GM12878 (cell line): ENCODE measurements at regions not wholly inside any gene's neighbourhood (a gene's known extent, or its start where the extent isn't known, plus 50 kb on each side); places are given as distances from the start of the nearest gene placed in this dataset.
"Not testable (repeated sequence)": the region's sequence is repeated elsewhere in the genome, so short reads cannot be mapped to it uniquely, and the experiment has no call there.

Experiments
- ATAC-seq: fragments of 200-7000 bp; cut with Tn5 transposase; 3 replicates; pipeline ENCODE4 v1.9.1; 2020; ENCODE audit warnings: mild to moderate bottlenecking, moderate library complexity
- BruUV-seq: library from RNA; stranded (reverse); fragments of 400-500 nt; replicated peaks from 2 replicates; lab custom pipeline; 2021; lab: Mats Ljungman, UMichigan
- CTCF ChIA-PET: fragments of 300-600 bp; sonication (Branson Sonifier 250); formaldehyde crosslinking; extraction: SDS; loops from one replicate; lab custom pipeline; 2021; ENCODE audit warnings: inconsistent platforms; lab: Yijun Ruan, JAX
- POLR2A ChIA-PET: fragments of 350-600 bp; formaldehyde crosslinking; extraction: SDS; loops from one replicate; lab custom pipeline; 2021; ENCODE audit warnings: inconsistent platforms; lab: Charles Lee
- RAD21 ChIA-PET: fragments of 300-600 bp; sonication (Branson Sonifier 250); formaldehyde crosslinking; loops from one replicate; lab custom pipeline; 2023; ENCODE audit warnings: antibody characterized with exemption; ENCODE audit not compliant: unreplicated experiment; lab: Charles Lee
- SMC1A ChIA-PET: fragments of 300-600 bp; sonication (Branson Sonifier 250); formaldehyde crosslinking; loops from one replicate; lab custom pipeline; 2023; ENCODE audit not compliant: unreplicated experiment, uncharacterized antibody; lab: Charles Lee
- DNase-seq: peaks from one replicate; pipeline ENCODE4 v3.0.0-alpha.2; 2011; ENCODE audit warnings: low read depth, low spot score
- FAIRE-seq: peaks from 3 replicates; lab custom pipeline; 2011; peaks lifted over from hg19 to GRCh38; lab: Jason Lieb, UNC
- H2AFZ ChIP-seq: 2 replicates; pipeline ENCODE4 v1.6.0; 2011; ENCODE audit warnings: low read depth, low read length, control low read depth; ENCODE audit not compliant: control insufficient read depth
- H3K27ac ChIP-seq: 2 replicates; pipeline ENCODE4 v1.5.1; 2011; ENCODE audit warnings: control low read depth; ENCODE audit not compliant: control insufficient read depth, insufficient read depth
- H3K27me3 ChIP-seq, 2 experiments: replicated peaks in 1 of 2; 2 replicates each; pipeline versions ENCODE4 v1.6.0 to v1.6.1; 2011; ENCODE audit warnings: low read length in 1 of 2; ENCODE audit not compliant: control insufficient read depth in 2 of 2, insufficient read depth in 2 of 2
- H3K36me3 ChIP-seq, 2 experiments: 2 replicates each; pipeline ENCODE4 v1.5.1; 2011; ENCODE audit warnings: low read length in 1 of 2; ENCODE audit not compliant: control insufficient read depth in 2 of 2, insufficient read depth in 2 of 2
- H3K4me1 ChIP-seq: 2 replicates; pipeline ENCODE4 v1.6.1; 2011; ENCODE audit warnings: mild to moderate bottlenecking, low read length, moderate library complexity, mixed read lengths; ENCODE audit not compliant: control insufficient read depth, insufficient read depth
- H3K4me2 ChIP-seq: 2 replicates; pipeline ENCODE4 v1.6.0; 2011; ENCODE audit warnings: control low read depth; ENCODE audit not compliant: control insufficient read depth, insufficient read depth
- H3K4me3 ChIP-seq: fragments of 200-600 bp; sonication (generic); 2 replicates; pipeline ENCODE4 v1.5.1; 2016
- H3K79me2 ChIP-seq: 2 replicates; pipeline ENCODE4 v1.6.0; 2011; ENCODE audit warnings: low read length; ENCODE audit not compliant: control insufficient read depth, insufficient read depth
- H3K9ac ChIP-seq: 2 replicates; pipeline ENCODE4 v1.8.0; 2011; ENCODE audit warnings: low read length, control low read depth, mixed read lengths; ENCODE audit not compliant: control insufficient read depth, insufficient read depth
- H3K9me3 ChIP-seq: replicated peaks from 3 replicates; pipeline ENCODE4 v1.5.1; 2011; ENCODE audit warnings: mild to moderate bottlenecking, low read length; ENCODE audit not compliant: control insufficient read depth, insufficient read depth
- H4K20me1 ChIP-seq: 2 replicates; pipeline ENCODE4 v1.6.0; 2011; ENCODE audit not compliant: control insufficient read depth, insufficient read depth
- CBX5 ChIP-seq: sonication (generic); IDR thresholded peaks from 2 replicates; pipeline ENCODE4 v1.6.1; 2016; ENCODE audit warnings: low read depth, moderate library complexity, mild to moderate bottlenecking, inconsistent platforms
- CEBPZ ChIP-seq: fragments of 150-350 bp; IDR thresholded peaks from 2 replicates; pipeline ENCODE4 v1.6.1; 2016; ENCODE audit warnings: low read depth, low read length
- EGR1 ChIP-seq, 2 experiments: IDR thresholded peaks; 1 replicate in 1 of 2; 2 replicates in 1 of 2; pipeline ENCODE4 v1.6.1; 2011 to 2012; ENCODE audit warnings: low read depth in 2 of 2, low read length in 2 of 2, borderline replicate concordance in 1 of 2, mild to moderate bottlenecking in 1 of 2, moderate library complexity in 1 of 2
- EP300 ChIP-seq, 2 experiments: fragments of 150-350 bp in 1 of 2; IDR thresholded peaks; 2 replicates each; pipeline ENCODE4 v1.6.1; 2011 to 2012; ENCODE audit warnings: low read depth in 2 of 2, low read length in 2 of 2, borderline replicate concordance in 1 of 2, improper control_type of control experiment in 1 of 2, inconsistent platforms in 1 of 2; ENCODE audit not compliant: control insufficient read depth in 1 of 2
- ESRRA ChIP-seq: IDR thresholded peaks from 2 replicates; pipeline ENCODE4 v1.6.1; 2012; ENCODE audit warnings: mild to moderate bottlenecking, low read length, improper control_type of control experiment
- FOS ChIP-seq: IDR thresholded peaks from 3 replicates; pipeline ENCODE4 v1.6.1; 2011; ENCODE audit warnings: borderline replicate concordance; ENCODE audit not compliant: insufficient read length; ENCODE audit errors: extremely low read depth
- HCFC1 ChIP-seq: fragments of 150-350 bp; IDR thresholded peaks from 2 replicates; pipeline ENCODE4 v1.6.1; 2014; ENCODE audit warnings: low read length
- MTA2 ChIP-seq: fragments of 450-650 bp; IDR thresholded peaks from 2 replicates; pipeline ENCODE4 v1.6.1; 2016; ENCODE audit warnings: low read depth, mild to moderate bottlenecking, moderate library complexity
- NFIC ChIP-seq: IDR thresholded peaks from 2 replicates; pipeline ENCODE4 v1.6.1; 2012; ENCODE audit warnings: low read depth, mild to moderate bottlenecking, inconsistent platforms, low read length, moderate library complexity
- NR2C2 ChIP-seq: IDR thresholded peaks from 2 replicates; pipeline ENCODE4 v1.6.1; 2011; ENCODE audit warnings: borderline replicate concordance, low read depth; ENCODE audit not compliant: control insufficient read depth, insufficient read length
- NRF1 ChIP-seq: conservative IDR thresholded peaks from 2 replicates; pipeline ENCODE4 v1.6.1; 2011; ENCODE audit warnings: mild to moderate bottlenecking, low read depth, low read length, improper control_type of control experiment
- PML ChIP-seq: IDR thresholded peaks from 2 replicates; pipeline ENCODE4 v1.6.1; 2012; ENCODE audit warnings: low read length, inconsistent platforms
- SREBF1 ChIP-seq: IDR thresholded peaks from 2 replicates; pipeline ENCODE4 v1.6.1; 2012; ENCODE audit warnings: mild to moderate bottlenecking, low read length
- STAT3 ChIP-seq: IDR thresholded peaks from 2 replicates; pipeline ENCODE4 v1.6.1; 2011; ENCODE audit warnings: low read depth, low read length, improper control_type of control experiment
- ZBED1 ChIP-seq: IDR thresholded peaks from 2 replicates; pipeline ENCODE4 v1.6.1; 2016; ENCODE audit warnings: borderline replicate concordance
- ZNF384 ChIP-seq: IDR thresholded peaks from 2 replicates; pipeline ENCODE4 v1.6.1; 2012; ENCODE audit warnings: low read depth, mild to moderate bottlenecking, low read length, improper control_type of control experiment, borderline replicate concordance
- WGBS: methylation state at CpG from one replicate; pipeline ENCODE4 v1.1.6; 2016; ENCODE audit warnings: low lambda C conversion rate; ENCODE audit not compliant: insufficient replicate concordance, insufficient coverage; ENCODE audit errors: missing lambda C conversion rate; 5-methylcytosine and 5-hydroxymethylcytosine counted together
- in situ Hi-C: fragments of 300-500 bp; cut with MboI; formaldehyde crosslinking; loops from 9 replicates; pipeline ENCODE4 v1.14.3; 2018; ENCODE audit warnings: mixed read lengths
- intact Hi-C: fragments of 100-400 bp; cut with micrococcal nuclease; formaldehyde crosslinking; loops from one replicate; pipeline ENCODE4 v1.14.2; 2022; ENCODE audit not compliant: unreplicated experiment

- Histone ChIP-seq H3K27me3 (no peaks in the 10 kb centered on the region), H3K4me3 (no peak overlapping the region), H2AFZ (no peak overlapping the region), H3K79me2 (no peaks in the 10 kb centered on the region), H3K4me1 (no peaks in the 10 kb centered on the region), H3K9ac (no peak overlapping the region), H3K36me3 (no peaks in the 10 kb centered on the region), H3K27ac (no peak overlapping the region), H4K20me1 (no peaks in the 10 kb centered on the region), H3K9me3 (no peaks in the 10 kb centered on the region), H3K4me2 (no peak overlapping the region)
- ATAC-seq (no peak), FAIRE-seq (no peak), DNase-seq (no peak)
- ChIA-PET POLR2A (no interaction called here), SMC1A (no interaction called here), CTCF (no interaction called here), RAD21 (no interaction called here)
- in situ Hi-C loops (no loop called here), intact Hi-C loops (no loop called here)
- WGBS = 42% methylated on average over 4 of the region's 5 CpGs
- BruUV-seq = no TSS peak
- no peak for TF ChIP-seq ZNF384
- no peak for TF ChIP-seq ESRRA
- no peak for TF ChIP-seq NFIC
- no peak for TF ChIP-seq MTA2
- TF ChIP-seq STAT3 = no peak
- TF ChIP-seq HCFC1 = no peak
- no peak for TF ChIP-seq NRF1
- no peak for TF ChIP-seq ZBED1
- TF ChIP-seq EP300 (IDR thresholded peaks at IDR 0.05; ENCODE audit: borderline replicate concordance in 1 of 2, control insufficient read depth in 1 of 2, low read depth in 2 of 2, low read length in 2 of 2) = no peak
- no peak for TF ChIP-seq PML
- no peak for TF ChIP-seq EGR1 (IDR thresholded peaks at IDR 0.05; ENCODE audit: borderline replicate concordance in 1 of 2, low read depth in 2 of 2, low read length in 2 of 2)
- TF ChIP-seq CEBPZ = no peak
- no peak for TF ChIP-seq FOS
- TF ChIP-seq NR2C2 = no peak
- TF ChIP-seq SREBF1 = no peak
- TF ChIP-seq CBX5 = no peak
These were observed 734.6 kb upstream of the FAT3 start for GRCh38 chr11:91489989-91490388.

- H3K27ac ChIP-seq, H3K36me3 ChIP-seq, in situ Hi-C loops, POLR2A ChIA-PET, H3K9ac ChIP-seq, DNase-seq, RAD21 ChIA-PET, H3K4me3 ChIP-seq, H3K79me2 ChIP-seq, CTCF ChIA-PET, H3K9me3 ChIP-seq, H3K27me3 ChIP-seq, FAIRE-seq, H3K4me2 ChIP-seq, intact Hi-C loops, H3K4me1 ChIP-seq, H4K20me1 ChIP-seq, H2AFZ ChIP-seq, BruUV-seq, ATAC-seq, SMC1A ChIA-PET: not testable (repeated sequence)
- 0% methylated on average over 1 of the region's 1 CpG for WGBS
These were observed 740.7 kb upstream of the FAT3 start for GRCh38 chr11:91483956-91484355.
